Renal cortical epithelial cell (primary cell): ENCODE measurements at regions not wholly inside any gene's neighbourhood (a gene's known extent, or its start where the extent isn't known, plus 50 kb on each side); places are given as distances from the start of the nearest gene placed in this dataset.

ENCODE experiments used
- DNase-seq: peaks from one replicate; pipeline ENCODE4 v3.0.0-alpha.2; 2011; ENCODE audit warnings: low read depth

GRCh38 chr7:98040626-98041360 lies 50.8 kb upstream of the OCM2 start:
- no peak for DNase-seq

- DNase-seq, result no peak
These were observed 56.8 kb upstream of the OCM2 start for GRCh38 chr7:98046816-98047215.

GRCh38 chr7:98049034-98049433 lies 57.6 kb upstream of the LMTK2 start:
- DNase-seq, result peak; percentile 49

GRCh38 chr7:98051118-98051744 lies 55.4 kb upstream of the LMTK2 start:
- no peak for DNase-seq

GRCh38 chr7:98054585-98054984 lies 52.1 kb upstream of the LMTK2 start:
- DNase-seq, result peak; percentile 11

GRCh38 chr7:98056580-98056979 lies 50.1 kb upstream of the LMTK2 start:
- no peak for DNase-seq
